NCI-H446 (cell line): ENCODE measurements at regions not wholly inside any gene's neighbourhood (a gene's known extent, or its start where the extent isn't known, plus 50 kb on each side); places are given as distances from the start of the nearest gene placed in this dataset.
"Not testable (repeated sequence)": the region's sequence is repeated elsewhere in the genome, so short reads cannot be mapped to it uniquely, and the experiment has no call there.

Experiments
- DNase-seq, 2 experiments: peaks; one replicate each; lab custom pipeline; 2025; lab: John Stamatoyannopoulos, UW

DNA sequence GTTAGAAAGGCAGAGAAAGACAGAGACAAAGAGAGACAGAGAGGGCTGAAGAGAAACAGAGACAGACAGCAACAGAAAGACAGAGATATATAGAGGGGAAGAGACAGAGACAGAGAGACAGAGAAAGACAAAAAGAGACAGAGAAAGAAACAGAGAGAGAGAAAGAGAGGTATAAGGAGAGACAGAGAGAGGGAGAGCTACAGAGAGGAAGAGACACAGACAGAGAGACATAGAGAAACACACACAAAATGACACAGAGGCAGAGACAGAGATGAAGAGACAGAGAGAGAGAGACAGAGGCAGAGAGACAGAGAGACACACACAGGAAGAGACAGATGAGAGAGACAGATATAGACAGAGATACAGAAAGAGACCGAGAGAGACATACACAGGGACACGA, 168.6 kb downstream of the TMEM121 start:
- DNase-seq, result no peak

GRCh38 chr14:105696388-105696787, 170.0 kb downstream of the TMEM121 start:
- DNase-seq, result not testable (repeated sequence)

DNA sequence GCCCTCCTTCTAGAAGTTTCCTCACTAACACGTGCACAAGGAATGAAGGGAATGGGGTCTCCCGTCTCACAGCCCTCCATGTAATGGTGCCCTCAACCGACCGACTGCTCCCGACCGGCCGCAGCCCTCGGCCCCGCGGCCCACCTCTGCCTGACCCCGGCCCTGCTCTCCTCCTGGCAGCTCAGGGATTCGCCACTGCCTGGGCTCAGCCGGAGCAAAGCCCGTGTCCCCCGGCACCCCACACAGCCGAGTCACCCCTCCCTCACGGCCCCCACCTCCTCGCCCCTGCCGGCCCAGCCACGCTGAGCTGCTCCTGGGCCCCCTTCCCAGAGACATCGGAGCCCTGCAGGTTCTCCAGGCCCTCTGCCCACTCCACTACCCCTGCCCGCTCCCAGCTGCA, 171.0 kb downstream of the TMEM121 start:
- DNase-seq, result not testable (repeated sequence)

GRCh38 chr14:105697955-105698354, 171.6 kb downstream of the TMEM121 start:
- not testable (repeated sequence) for DNase-seq

- DNase-seq, result not testable (repeated sequence)
These were observed 172.7 kb downstream of the TMEM121 start for GRCh38 chr14:105698940-105699556.

- DNase-seq, result not testable (repeated sequence)
These were observed 173.3 kb downstream of the TMEM121 start for GRCh38 chr14:105699706-105700105.

DNA sequence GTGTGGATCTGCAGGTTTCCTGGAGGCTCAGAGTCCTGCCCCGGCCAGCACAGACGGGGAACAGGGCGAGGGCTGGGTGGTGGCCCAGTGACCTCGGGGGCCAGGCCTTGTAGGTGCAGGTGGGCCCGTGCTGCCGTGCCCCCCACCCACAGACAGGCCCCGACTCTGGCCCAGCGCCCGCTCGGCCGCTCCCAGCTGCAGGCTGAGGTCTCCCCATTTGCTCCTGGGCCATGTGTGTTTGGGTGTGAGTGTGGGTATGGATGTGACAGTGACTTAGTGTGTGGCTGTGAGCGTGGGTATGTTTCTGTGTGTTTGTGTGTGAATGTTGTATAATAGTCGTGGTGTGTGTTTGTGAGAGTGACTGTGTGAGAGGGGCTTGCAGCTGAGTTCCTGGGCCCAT, 173.8 kb downstream of the TMEM121 start:
- DNase-seq, result not testable (repeated sequence)

DNA sequence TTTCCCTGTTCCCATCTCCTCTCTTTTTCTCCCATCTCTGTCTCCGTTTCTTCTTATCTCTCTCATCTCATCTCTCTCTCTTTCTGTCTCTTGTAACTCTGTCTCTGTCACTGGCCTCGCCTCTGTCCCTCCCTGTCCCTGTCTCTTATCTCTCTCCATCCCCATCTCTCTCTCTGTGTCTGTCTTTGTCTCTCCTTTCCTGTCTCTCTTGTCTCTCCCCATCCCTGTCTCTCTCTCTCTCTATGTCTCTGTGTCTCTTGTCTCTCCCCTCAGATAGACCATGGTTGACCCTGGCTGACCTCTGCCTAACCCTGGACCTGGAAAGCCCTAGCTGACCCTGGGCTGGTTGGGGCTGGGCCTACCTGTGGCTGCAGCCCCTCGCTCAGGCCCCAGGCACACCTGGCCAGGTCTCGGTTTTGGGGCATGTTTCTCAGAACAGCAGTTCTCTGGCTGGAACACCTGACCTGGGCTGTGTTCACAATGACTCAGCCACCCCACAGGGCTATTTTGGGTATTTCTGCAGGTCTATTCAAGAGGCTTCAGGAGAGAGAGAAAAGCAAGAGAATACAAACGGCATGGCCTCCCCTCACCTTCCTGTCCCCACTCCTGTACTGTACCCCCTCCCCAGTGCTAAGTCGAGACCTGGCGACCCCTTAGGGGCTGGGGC, 174.4 kb downstream of the TMEM121 start:
- no peak for DNase-seq

GRCh38 chr14:105701456-105702274, 175.3 kb downstream of the TMEM121 start:
- no peak for DNase-seq

DNA sequence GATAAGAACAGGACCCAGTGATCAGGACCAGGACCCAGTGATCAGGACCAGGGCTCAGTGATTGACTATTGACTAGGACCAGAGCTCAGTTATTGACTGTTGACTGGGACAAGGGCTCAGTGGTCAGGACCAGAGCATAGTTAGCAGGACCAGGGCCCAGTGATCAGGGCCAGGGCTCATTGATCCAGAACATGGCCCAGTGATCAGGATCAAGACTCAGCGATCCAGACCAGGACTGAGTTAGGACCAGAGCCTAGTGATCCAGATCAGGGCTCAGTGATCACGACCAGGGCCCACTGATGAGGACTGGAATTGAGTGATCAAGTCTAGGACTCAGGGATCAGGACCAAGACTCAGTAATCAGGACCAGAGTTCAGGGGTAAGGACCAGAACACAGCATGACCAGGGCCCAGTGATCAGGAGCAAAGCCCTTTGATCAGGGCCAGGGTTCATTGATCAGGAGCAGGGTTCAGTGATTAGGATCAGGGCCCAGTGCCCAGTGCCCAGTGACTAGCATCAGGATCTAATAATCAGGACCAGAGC, 176.0 kb downstream of the TMEM121 start:
- DNase-seq, result no peak

DNA sequence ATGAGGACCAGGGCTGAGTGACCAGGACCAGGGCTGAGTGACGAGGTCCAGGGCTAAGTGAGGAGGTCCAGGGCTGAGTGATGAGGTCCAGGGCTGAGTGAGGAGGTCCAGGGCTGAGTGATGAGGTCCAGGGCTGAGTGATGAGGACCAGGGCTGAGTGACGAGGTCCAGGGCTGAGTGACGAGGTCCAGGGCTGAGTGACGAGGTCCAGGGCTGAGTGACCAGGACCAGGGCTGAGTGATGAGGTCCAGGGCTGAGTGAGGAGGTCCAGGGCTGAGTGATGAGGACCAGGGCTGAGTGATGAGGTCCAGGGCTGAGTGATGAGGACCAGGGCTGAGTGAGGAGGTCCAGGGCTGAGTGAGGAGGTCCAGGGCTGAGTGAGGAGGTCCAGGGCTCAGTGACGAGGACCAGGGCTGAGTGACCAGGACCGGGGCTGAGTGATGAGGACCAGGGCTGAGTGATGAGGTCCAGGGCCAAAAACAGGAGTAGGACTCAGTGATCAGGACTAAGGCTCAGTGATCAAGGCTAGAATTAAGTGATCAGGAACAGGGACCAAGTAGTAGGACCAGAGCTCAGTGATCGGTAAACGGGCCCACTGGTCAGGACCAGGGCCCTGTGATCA, 176.8 kb downstream of the TMEM121 start:
- DNase-seq, result not testable (repeated sequence)

- not testable (repeated sequence) for DNase-seq
These were observed 177.7 kb downstream of the TMEM121 start for GRCh38 chr14:105704091-105704490.

- DNase-seq, result not testable (repeated sequence)
These were observed 178.1 kb downstream of the TMEM121 start for GRCh38 chr14:105704492-105704891.

GRCh38 chr14:105705512-105705861, 179.1 kb downstream of the TMEM121 start:
- not testable (repeated sequence) for DNase-seq

DNA sequence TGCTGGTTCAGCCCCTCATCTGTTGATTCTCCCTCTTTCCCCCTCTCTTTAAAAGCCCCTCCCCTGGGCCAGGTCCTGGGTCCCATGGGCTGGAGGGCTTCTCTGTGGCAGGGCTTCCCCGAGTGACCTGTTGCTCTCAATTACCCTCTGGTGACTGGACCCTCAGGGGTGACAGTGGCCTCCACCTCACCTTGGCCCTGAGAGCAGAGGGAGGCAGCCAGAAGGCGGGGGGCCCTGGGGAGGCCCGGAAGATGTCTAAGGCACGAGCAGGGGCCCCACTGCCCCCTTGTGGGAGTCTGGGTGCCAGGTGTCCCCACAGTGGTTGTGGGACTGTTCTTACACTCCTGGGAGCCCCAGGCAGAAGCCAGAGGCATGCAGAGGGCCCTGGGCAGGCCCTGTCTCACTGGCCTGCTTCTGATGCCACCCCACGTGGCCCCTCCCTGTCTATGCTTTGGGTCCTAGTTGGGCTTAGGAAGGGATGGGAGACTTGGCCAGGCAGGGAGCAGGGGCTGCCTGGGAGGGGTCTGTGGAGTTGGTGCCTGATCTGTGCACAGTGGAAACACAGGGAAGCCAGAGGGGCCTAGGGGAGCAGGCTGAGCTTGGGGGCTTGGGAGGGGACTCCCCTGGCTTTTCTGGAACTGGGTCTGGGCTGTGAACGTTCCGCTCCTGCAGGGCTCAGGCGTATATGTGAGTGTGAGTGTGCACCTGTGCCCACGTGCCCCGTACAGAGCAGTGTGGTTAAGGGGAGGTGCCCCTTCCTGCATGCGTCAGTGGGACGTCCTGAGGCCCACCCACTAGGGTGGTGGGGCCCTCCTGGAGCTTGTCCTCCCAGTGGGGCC, 179.7 kb downstream of the TMEM121 start:
- DNase-seq, result not testable (repeated sequence)

DNA sequence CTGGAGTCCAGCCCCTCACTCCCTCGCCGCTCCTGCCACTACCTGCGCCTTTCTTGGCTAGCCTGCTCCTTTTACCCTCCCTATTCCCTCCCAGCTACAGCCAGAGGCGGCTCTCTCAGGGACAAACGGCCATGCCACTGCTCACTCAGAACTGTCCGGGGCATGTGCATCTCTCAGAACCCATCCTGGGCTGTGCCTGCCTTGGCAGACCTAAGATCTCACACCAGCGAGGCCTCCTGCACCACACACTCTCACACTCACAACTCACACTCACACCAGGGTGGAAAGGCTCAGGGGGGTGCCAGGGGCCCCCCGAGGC, 180.3 kb downstream of the TMEM121 start:
- DNase-seq, result not testable (repeated sequence)

- DNase-seq, result not testable (repeated sequence)
These were observed 180.7 kb downstream of the TMEM121 start for GRCh38 chr14:105707099-105707498.

- DNase-seq, result not testable (repeated sequence)
These were observed 181.4 kb downstream of the TMEM121 start for GRCh38 chr14:105707723-105708151.

DNA sequence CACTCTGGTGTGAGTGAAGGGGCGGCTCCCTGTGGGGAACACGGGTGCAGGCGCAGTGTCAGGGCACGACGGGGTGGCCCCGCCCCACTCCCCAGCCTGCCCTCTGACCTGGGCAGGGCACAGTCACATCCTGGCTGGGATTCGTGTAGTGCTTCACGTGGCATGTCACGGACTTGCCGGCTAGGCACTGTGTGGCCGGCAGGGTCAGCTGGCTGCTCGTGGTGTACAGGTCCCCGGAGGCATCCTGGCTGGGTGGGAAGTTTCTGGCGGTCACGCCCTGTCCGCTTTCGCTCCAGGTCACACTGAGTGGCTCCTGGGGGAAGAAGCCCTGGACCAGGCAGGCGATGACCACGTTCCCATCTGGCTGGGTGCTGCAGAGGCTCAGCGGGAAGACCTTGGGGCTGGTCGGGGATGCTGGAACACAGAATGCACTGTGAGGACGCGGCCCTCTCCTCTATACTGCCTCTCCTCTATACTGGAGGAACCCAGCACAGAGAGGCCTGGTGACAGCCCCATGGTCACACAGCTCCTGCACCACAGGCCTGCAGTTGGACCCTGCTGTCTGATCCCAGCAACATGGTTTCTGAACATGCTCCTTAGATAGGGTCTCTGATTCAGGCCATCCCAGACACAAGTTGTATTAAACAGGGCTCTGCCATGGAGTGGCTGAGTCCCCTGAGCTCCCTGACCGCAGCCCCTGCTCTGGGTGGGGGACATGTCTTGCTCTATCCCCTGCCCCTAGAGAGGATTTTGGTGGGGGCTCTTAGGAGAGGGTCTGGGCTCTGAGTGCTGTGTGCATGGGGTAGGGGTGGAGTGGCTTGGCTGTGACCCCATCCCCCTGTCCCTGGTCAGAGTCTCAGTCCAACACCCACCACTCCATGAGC, 182.1 kb downstream of the TMEM121 start:
- DNase-seq, result not testable (repeated sequence)
